ENCODE measurements at regions not wholly inside any gene's neighbourhood (a gene's known extent, or its start where the extent isn't known, plus 50 kb on each side); places are given as distances from the start of the nearest gene placed in this dataset.

DNA sequence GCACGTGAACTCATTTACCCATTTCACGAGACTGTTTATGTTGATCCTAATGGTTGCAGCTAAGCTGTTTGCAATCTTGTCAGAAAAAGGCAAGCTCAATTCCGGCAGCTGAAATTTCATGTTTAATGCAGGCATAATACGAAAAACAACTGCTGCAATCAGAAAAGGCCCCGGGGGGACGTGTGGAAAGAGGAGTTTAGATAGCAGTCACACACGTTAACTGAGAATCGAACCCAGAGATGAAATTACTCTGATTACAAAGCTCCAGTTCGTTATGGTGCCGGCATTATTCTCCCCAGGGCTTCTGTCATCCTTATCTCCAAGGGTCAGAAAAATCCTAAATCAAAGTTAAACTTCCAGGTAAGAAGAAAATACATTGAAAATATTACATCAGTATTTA is 79.9 kb upstream of the MYT1L start:
- POLR2A ChIA-PET = no interaction called here
- ATAC-seq = no peak
- 6% methylated on average over 10 of the region's 10 CpGs for WGBS (ENCODE audit: insufficient coverage, insufficient replicate concordance, low lambda C conversion rate, missing lambda C conversion rate)
- no peaks in the 10 kb centered on the region for H3K4me1 ChIP-seq (ENCODE audit: control insufficient read depth, insufficient read depth, low read length)
- no peak for DNase-seq (ENCODE audit: low read depth, low spot score)
- CTCF ChIA-PET = no interaction called here
- no peak overlapping the region for H3K4me2 ChIP-seq (ENCODE audit: control insufficient read depth, insufficient read depth)
- H3K9me3 ChIP-seq (replicated peaks; ENCODE audit: control insufficient read depth, insufficient read depth, low read length) = no peaks in the 10 kb centered on the region
- H3K36me3 ChIP-seq (ENCODE audit: control insufficient read depth in 2 of 2, insufficient read depth in 2 of 2, low read length in 1 of 2) = no peaks in the 10 kb centered on the region
- no peak overlapping the region for H2AFZ ChIP-seq (ENCODE audit: control insufficient read depth, low read depth, low read length)
- no peak for TF ChIP-seq SUPT20H (IDR thresholded peaks at IDR 0.05; ENCODE audit: borderline replicate concordance, control insufficient read depth, low read depth, low read length)
- no peak for TF ChIP-seq SPI1 (IDR thresholded peaks at IDR 0.05; ENCODE audit: borderline replicate concordance, insufficient read depth, low read depth, low read length)
- TF ChIP-seq SREBF1 (IDR thresholded peaks at IDR 0.05; ENCODE audit: low read length) = no peak
- no peak for TF ChIP-seq ESRRA (IDR thresholded peaks at IDR 0.05; ENCODE audit: low read length)
- TF ChIP-seq, protein P1, sequence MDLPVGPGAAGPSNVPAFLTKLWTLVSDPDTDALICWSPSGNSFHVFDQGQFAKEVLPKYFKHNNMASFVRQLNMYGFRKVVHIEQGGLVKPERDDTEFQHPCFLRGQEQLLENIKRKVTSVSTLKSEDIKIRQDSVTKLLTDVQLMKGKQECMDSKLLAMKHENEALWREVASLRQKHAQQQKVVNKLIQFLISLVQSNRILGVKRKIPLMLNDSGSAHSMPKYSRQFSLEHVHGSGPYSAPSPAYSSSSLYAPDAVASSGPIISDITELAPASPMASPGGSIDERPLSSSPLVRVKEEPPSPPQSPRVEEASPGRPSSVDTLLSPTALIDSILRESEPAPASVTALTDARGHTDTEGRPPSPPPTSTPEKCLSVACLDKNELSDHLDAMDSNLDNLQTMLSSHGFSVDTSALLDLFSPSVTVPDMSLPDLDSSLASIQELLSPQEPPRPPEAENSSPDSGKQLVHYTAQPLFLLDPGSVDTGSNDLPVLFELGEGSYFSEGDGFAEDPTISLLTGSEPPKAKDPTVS (IDR thresholded peaks at IDR 0.05; ENCODE audit: low read depth, low read length) = no peak
- TF ChIP-seq STAT3 (IDR thresholded peaks at IDR 0.05; ENCODE audit: low read depth, low read length) = no peak
- TF ChIP-seq FOXM1 (IDR thresholded peaks at IDR 0.05; ENCODE audit: low read depth, low read length) = no peak
- no peak for TF ChIP-seq BRCA1 (IDR thresholded peaks at IDR 0.05; ENCODE audit: low read depth, low read length)
- no peak for TF ChIP-seq CUX1 (IDR thresholded peaks at IDR 0.05; ENCODE audit: insufficient replicate concordance, low read depth, low read length)
- TF ChIP-seq SMC3 (IDR thresholded peaks at IDR 0.05; ENCODE audit: borderline replicate concordance, low read length) = no peak
- TF ChIP-seq ZNF207 (IDR thresholded peaks at IDR 0.05; ENCODE audit: borderline replicate concordance) = no peak
- TF ChIP-seq RCOR1 (conservative IDR thresholded peaks at IDR 0.05; ENCODE audit: low read depth, low read length) = no peak
- TF ChIP-seq, protein P2, sequence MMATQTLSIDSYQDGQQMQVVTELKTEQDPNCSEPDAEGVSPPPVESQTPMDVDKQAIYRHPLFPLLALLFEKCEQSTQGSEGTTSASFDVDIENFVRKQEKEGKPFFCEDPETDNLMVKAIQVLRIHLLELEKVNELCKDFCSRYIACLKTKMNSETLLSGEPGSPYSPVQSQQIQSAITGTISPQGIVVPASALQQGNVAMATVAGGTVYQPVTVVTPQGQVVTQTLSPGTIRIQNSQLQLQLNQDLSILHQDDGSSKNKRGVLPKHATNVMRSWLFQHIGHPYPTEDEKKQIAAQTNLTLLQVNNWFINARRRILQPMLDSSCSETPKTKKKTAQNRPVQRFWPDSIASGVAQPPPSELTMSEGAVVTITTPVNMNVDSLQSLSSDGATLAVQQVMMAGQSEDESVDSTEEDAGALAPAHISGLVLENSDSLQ (IDR thresholded peaks at IDR 0.05) = no peak
- no peak for TF ChIP-seq TCF3 (IDR thresholded peaks at IDR 0.05; ENCODE audit: borderline replicate concordance, insufficient read depth, low read depth, low read length)
- no peak for TF ChIP-seq CEBPB (IDR thresholded peaks at IDR 0.05; ENCODE audit: borderline replicate concordance in 1 of 2, low read depth in 2 of 2, low read length in 2 of 2)
- TF ChIP-seq JUNB (IDR thresholded peaks at IDR 0.05) = no peak
- no peak for TF ChIP-seq YBX1 (IDR thresholded peaks at IDR 0.05)
- TF ChIP-seq NR2C2 (IDR thresholded peaks at IDR 0.05; ENCODE audit: borderline replicate concordance, control insufficient read depth, insufficient read length, low read depth) = no peak
- no peak for TF ChIP-seq KLF5 (IDR thresholded peaks at IDR 0.05; ENCODE audit: partially characterized antibody)
- TF ChIP-seq ZNF24 (IDR thresholded peaks at IDR 0.05) = no peak
- no TSS peak for BruUV-seq (replicated peaks)
- no peak overlapping the region for H3K4me3 ChIP-seq
- no peaks in the 10 kb centered on the region for H3K27me3 ChIP-seq (replicated peaks in 1 of 2; ENCODE audit: control insufficient read depth in 2 of 2, insufficient read depth in 2 of 2, low read length in 1 of 2)
- no peak for FAIRE-seq
- H3K27ac ChIP-seq (ENCODE audit: control insufficient read depth, insufficient read depth) = no peak overlapping the region
- H3K79me2 ChIP-seq (ENCODE audit: control insufficient read depth, insufficient read depth, low read length) = no peaks in the 10 kb centered on the region
- RAD21 ChIA-PET (ENCODE audit: unreplicated experiment) = no interaction called here
- intact Hi-C loops (cut with micrococcal nuclease; ENCODE audit: unreplicated experiment) = no loop called here
- H3K9ac ChIP-seq (ENCODE audit: control insufficient read depth, insufficient read depth, low read length) = no peak overlapping the region
- SMC1A ChIA-PET (ENCODE audit: uncharacterized antibody, unreplicated experiment) = no interaction called here
- in situ Hi-C loops (cut with MboI) = no loop called here
- H4K20me1 ChIP-seq (ENCODE audit: control insufficient read depth, insufficient read depth) = no peaks in the 10 kb centered on the region

Data from GM12878 (cell line).